Epithelial cell of prostate (primary cell): ENCODE measurements at regions not wholly inside any gene's neighbourhood (a gene's known extent, or its start where the extent isn't known, plus 50 kb on each side); places are given as distances from the start of the nearest gene placed in this dataset.
"Not testable (repeated sequence)": the region's sequence is repeated elsewhere in the genome, so short reads cannot be mapped to it uniquely, and the experiment has no call there.

Source experiments
- DNase-seq: peaks from one replicate; pipeline ENCODE4 v3.0.0-alpha.2; 2011; ENCODE audit warnings: low read depth, low spot score
- H3K27ac ChIP-seq: fragments of 450-650 bp; 2 replicates; pipeline ENCODE4 v1.5.1; 2017; ENCODE audit warnings: mild to moderate bottlenecking

DNA sequence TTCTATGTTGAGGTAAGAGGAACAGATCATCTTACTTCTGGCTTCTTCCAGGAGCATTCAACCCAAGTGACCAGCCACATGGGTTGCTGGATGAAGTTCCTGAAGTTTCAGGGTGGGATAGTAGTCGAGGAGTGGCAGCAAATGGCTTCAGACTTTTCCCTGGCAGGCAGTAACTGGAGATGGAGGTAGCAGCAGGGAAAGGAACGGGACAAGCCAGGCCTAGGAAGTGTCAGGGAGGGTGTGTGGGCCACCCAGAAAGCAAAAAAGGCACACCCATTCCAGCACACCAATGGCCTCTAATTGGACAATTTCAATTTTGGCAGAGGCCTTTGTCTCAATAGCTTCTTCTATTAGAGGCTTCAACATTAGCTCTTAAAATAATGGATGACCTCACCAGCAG is 498.6 kb upstream of the ATP11B start:
- DNase-seq, result no peak
- H3K27ac ChIP-seq, result no peak overlapping the region

GRCh38 chr3:182300266-182300665 is 493.0 kb upstream of the ATP11B start:
- no peak for DNase-seq
- H3K27ac ChIP-seq, result no peak overlapping the region

DNA sequence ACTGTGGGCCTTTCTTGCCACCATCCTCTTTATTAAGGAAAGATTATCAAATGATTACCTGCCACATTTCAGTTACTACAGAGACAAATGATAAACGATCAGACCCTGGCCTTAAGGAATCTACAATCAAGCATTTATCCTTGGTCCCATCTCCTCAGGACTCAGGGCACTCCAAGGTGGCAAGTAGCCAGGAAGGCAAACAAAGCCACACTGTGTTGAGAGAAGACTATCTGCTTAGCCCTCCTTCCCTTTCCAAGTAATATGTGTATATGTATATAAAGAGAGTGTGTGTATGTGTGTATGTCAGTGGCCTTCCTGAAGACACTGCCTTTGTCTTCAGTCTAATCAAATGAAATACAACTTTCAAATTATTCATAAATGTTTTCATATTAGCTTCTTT is 490.1 kb upstream of the ATP11B start:
- DNase-seq, result no peak
- H3K27ac ChIP-seq, result no peak overlapping the region

- H3K27ac ChIP-seq, result no peak overlapping the region
- DNase-seq, result no peak
Measured at GRCh38 chr3:182305881-182306665, 487.2 kb upstream of the ATP11B start.

DNA sequence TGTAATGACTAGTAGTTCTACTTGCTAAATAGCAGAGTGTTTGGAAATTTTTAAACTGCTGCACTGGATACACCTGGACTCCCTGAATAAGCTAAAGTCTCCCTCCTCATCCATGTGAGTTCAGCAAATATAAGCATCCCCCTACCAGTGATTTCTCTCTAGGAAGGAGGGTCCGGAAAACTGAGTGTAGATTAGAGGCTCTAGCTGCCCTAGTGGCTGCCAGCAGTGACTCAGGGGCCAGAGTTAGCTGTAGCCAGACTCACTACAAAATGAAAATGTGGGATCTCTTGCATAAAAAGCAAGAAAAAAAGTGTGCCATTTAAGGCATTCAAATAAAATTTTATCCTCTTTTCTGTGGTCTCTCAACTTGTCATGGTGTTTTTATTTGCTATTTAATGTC is 485.0 kb upstream of the ATP11B start:
- no peak overlapping the region for H3K27ac ChIP-seq
- no peak for DNase-seq

DNA sequence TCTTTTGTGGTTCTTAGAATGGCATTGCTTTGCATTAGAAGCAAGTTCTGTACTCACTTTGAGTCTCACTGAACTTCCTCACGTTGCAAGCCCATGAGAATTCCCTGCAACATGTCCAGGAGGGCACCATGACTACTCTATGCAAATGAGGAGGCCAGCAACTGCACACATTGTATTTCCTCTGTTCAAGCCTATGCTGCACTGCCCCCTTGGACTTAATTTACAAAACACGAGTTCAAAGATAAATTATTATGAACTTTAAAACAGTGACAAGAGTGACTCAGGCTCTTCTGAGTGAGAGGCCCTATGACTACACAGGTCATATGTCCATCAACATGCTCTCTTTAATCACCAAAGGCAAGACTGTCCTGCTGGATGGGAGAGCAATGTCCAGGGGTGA is 484.2 kb upstream of the ATP11B start:
- no peak overlapping the region for H3K27ac ChIP-seq
- DNase-seq, result no peak

DNA sequence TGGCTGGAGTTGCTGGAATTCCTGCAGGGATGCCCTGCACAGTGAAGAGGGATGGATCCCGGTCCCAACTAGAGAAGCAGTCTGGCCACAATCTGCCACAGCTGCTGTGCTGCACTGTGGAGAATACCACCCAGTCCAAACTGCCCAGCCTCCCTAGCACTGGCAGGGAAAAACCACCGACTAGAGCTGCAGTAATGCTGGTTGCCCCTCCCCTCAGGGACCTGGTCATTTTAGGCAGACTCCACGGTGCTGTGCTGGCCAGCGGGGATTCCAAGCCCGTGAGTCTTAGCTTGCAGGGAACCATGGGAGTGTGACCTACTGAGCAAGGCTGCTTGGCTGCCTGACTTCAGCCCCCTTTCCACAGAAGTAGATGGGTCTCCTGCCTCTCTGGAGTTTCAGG is 478.0 kb upstream of the ATP11B start:
- DNase-seq, result no peak
- H3K27ac ChIP-seq, result no peak overlapping the region

DNA sequence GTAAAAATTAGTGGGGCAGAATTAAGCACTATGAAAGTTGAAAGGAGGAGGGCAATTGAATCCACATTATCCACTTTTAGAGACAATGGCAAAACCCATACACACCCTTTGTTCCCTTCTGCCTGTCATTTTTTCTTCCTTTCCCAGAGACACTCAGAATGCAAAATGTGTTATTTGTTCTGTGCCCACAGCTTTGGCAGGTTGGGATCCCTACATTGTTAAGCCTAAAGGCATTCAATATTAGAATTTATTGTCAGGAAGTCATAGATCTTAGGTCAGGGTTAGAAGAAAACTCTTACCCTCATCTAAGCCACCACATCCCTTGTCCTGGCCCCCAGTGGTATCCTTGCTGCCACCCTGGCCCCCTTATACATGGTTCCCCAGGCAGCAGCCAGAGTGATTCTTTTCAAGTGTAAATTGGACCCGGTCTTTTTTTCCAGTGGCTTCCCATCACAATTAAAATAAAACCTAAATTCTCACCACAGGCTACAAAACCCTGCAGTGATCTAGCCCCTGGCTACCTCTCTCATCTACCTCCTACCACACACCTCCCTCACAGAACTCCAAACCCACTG is 470.1 kb upstream of the ATP11B start:
- H3K27ac ChIP-seq, result no peak overlapping the region
- DNase-seq, result no peak

DNA sequence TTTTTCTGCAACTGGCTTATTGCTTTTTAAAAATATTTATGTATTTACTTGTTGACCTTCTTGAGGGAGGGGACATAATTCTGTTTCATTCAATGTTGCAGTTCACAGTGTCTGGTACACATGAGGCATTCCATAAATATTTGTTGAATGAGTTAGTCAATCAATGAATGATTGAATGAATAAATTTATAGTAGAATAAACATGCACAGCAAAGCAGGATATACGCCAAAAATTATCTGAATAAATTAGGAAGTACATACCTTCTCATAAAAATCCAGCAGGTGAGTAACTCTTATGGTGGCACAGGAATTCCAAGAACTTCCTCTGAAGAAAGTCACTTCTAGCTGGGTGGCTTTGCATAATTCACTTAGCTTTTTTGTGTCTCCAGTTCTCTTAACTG is 469.4 kb upstream of the ATP11B start:
- H3K27ac ChIP-seq, result no peak overlapping the region
- DNase-seq, result no peak

DNA sequence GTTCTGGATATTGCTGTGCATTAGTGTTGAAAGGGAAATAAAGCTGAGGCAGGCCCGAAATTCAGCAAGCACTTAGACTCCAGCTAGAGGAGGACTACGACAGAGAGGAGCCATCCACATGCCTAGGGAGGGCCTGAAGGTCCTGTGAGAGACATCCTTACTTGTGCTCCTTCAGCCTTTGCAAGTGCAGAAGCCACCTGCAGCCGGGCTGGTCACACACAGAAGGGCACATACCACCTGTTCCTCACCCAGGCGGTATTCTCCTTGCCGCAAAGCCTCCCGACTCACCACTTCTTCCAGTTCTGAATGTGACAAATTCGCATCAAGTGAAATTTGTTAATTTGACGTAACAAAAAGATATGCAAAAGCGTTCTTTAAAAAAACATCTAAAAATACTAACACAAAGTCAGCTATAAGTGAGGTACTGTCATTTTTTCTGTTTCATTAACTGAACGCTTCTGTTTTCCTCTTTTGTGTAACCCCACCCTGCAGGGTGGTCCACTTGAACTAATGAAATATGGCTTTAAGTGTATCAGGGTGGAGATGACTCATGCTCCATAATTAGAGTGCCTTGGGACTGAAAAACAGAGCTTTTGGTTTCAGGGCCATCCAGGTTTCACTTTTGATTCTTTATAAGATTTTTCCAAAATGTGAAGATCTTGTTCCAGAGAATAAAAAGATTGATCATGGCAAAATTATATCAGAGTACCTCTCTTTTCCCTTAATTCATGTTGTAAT is 467.9 kb upstream of the ATP11B start:
- no peak overlapping the region for H3K27ac ChIP-seq
- DNase-seq, result no peak

GRCh38 chr3:182327196-182327681 is 466.1 kb upstream of the ATP11B start:
- DNase-seq, result no peak
- H3K27ac ChIP-seq, result no peak overlapping the region

- H3K27ac ChIP-seq, result no peak overlapping the region
Measured at GRCh38 chr3:182330646-182331045, 462.7 kb upstream of the ATP11B start.

GRCh38 chr3:182331341-182331740 is 462.0 kb upstream of the ATP11B start:
- no peak for DNase-seq
- H3K27ac ChIP-seq, result no peak overlapping the region

More at GRCh38 chr3:182330646-182331045, 462.7 kb upstream of the ATP11B start:
- no peak for DNase-seq

- H3K27ac ChIP-seq, result no peak overlapping the region
- DNase-seq, result no peak
Measured at GRCh38 chr3:182342252-182342651, 451.1 kb upstream of the ATP11B start.

DNA sequence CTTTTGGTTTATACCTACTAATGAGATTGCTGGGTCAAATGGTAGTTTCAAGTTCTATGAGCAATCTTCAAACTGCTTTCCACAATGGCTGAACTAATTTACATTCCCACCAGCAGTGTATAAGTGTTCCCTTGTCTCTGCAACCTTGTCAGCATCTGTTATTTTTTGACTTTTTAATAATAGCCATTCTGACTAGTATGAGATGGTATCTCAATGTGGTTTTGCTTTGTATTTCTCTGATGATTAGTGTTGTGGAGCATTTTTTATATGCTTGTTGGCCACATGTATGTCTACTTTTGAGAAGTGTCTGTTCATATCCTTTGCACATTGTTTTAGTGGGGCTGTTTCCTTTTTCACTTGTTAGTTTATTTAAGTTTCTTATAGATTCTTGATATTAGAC is 449.3 kb upstream of the ATP11B start:
- H3K27ac ChIP-seq, DNase-seq: not testable (repeated sequence)

- DNase-seq, result no peak
Measured at GRCh38 chr3:182349051-182349450, 444.3 kb upstream of the ATP11B start.

DNA sequence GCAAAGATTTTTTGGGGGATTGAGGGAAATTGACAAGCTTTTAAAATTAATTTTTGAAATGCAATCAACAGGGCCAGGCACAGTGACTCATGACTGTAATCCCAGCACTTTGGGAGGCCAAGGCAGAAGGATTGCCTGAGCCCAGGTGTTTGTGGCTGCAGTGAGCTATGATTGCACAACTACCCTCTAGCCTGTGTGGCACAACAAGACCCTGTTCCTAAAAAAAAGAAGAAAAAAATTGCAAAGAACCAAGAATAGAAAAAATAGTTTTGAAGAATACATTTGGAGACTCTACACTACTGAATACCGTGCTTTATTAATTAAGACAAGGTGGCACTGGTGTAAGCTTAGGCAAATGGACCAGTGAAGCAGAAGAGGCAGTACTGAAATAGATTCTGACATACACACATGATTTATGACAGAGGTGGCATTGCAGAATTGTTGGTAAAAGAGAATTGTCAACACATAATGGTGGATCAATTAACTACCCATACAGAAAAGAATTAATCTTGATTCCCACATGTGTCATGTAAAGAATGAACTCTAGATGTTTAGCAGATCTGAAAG is 443.3 kb upstream of the ATP11B start:
- H3K27ac ChIP-seq, result no peak overlapping the region

More at GRCh38 chr3:182349051-182349450, 444.3 kb upstream of the ATP11B start:
- no peak overlapping the region for H3K27ac ChIP-seq

GRCh38 chr3:182357928-182358327 is 435.4 kb upstream of the ATP11B start:
- no peak for DNase-seq

More for the DNA sequence above, 443.3 kb upstream of the ATP11B start:
- no peak for DNase-seq

DNA sequence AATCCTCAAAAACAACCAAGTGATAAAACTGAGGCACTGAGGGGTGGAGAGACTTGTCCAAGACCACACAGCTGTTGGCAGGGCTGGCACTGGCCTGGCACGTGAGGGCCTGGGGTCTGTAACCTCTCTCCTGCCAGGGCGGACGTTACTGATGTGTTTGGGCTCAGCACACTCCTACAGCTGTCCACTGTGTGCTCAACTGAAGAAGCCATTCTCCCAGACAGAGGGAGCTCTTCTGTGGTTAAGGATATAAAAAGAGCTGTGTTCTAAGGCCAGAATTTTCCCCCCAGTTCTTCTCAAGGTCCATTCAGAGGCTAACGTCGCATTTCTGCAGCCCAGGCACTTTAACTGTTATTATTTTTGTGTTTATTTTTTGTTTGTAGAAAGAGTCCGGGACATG is 429.0 kb upstream of the ATP11B start:
- DNase-seq, result no peak
- H3K27ac ChIP-seq, result peak overlapping the region; percentile 88

More at GRCh38 chr3:182357928-182358327, 435.4 kb upstream of the ATP11B start:
- H3K27ac ChIP-seq, result no peak overlapping the region

GRCh38 chr3:182364723-182365650 is 428.3 kb upstream of the ATP11B start:
- DNase-seq, result peak; percentile 90
- H3K27ac ChIP-seq, result peak overlapping the region; percentile 88
